ENCODE measurements at regions not wholly inside any gene's neighbourhood (a gene's known extent, or its start where the extent isn't known, plus 50 kb on each side); places are given as distances from the start of the nearest gene placed in this dataset.

DNA sequence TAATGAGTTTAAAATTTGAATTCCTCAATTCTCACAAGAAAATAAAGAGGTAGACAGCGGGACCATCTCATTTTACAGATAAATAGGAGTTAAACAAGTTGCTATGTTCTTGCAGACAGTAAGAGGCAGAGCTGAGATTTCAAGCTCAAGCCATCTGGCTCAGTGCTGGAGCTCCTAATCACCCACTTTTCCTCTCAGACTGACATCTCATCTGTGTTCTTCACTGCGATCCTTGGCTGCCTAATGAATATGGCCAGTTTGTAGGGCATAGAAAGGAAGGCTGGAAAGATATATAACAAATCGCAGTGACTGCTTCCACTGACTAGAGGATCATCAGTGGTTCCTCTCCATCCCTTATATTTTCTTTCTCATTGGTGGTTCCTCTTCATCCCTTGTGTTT lies 151.2 kb downstream of the MPP7 start (continued):
- TF ChIP-seq, protein P1, sequence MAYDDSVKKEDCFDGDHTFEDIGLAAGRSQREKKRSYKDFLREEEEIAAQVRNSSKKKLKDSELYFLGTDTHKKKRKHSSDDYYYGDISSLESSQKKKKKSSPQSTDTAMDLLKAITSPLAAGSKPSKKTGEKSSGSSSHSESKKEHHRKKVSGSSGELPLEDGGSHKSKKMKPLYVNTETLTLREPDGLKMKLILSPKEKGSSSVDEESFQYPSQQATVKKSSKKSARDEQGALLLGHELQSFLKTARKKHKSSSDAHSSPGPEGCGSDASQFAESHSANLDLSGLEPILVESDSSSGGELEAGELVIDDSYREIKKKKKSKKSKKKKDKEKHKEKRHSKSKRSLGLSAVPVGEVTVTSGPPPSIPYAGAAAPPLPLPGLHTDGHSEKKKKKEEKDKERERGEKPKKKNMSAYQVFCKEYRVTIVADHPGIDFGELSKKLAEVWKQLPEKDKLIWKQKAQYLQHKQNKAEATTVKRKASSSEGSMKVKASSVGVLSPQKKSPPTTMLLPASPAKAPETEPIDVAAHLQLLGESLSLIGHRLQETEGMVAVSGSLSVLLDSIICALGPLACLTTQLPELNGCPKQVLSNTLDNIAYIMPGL (CRISPR knock-in tag; IDR thresholded peaks at IDR 0.05; ENCODE audit: borderline replicate concordance), result no peak
- TF ChIP-seq ZNF302 (CRISPR knock-in tag; IDR thresholded peaks at IDR 0.05) (no peak), CHD4 (IDR thresholded peaks at IDR 0.05; ENCODE audit: borderline replicate concordance) (no peak), RAD21 (conservative IDR thresholded peaks at IDR 0.05 in 1 of 2, IDR thresholded peaks at IDR 0.05 in 1 of 2) (no peak), POLR2A (IDR thresholded peaks at IDR 0.05; ENCODE audit: low read length) (no peak), HOXB5 (CRISPR knock-in tag; IDR thresholded peaks at IDR 0.05) (no peak)
- TF ChIP-seq, protein P2, sequence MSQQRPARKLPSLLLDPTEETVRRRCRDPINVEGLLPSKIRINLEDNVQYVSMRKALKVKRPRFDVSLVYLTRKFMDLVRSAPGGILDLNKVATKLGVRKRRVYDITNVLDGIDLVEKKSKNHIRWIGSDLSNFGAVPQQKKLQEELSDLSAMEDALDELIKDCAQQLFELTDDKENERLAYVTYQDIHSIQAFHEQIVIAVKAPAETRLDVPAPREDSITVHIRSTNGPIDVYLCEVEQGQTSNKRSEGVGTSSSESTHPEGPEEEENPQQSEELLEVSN (IDR thresholded peaks at IDR 0.05; ENCODE audit: borderline replicate concordance, low read depth), result no peak
- TF ChIP-seq, protein P3, sequence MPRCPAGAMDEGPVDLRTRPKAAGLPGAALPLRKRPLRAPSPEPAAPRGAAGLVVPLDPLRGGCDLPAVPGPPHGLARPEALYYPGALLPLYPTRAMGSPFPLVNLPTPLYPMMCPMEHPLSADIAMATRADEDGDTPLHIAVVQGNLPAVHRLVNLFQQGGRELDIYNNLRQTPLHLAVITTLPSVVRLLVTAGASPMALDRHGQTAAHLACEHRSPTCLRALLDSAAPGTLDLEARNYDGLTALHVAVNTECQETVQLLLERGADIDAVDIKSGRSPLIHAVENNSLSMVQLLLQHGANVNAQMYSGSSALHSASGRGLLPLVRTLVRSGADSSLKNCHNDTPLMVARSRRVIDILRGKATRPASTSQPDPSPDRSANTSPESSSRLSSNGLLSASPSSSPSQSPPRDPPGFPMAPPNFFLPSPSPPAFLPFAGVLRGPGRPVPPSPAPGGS (IDR thresholded peaks at IDR 0.05), result no peak

DNA sequence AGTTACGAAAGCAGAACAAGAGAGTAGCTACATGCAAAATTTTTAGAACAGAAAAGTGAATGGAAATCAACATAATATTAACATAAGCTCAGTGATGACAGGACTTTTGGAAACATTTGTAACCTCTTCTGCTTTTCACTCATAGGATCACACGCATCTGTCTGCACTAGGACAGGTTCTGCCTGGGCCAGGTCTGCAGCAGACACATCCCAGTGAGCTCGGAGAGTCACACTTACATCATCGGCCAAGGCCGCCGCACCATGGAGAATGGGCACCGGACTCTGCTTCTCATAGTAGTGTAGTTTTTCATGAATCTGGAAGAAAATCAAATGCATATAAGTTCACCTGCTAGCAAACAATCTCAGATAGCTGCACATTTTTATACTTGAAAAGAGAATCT lies 150.9 kb upstream of the ODAD2 start:
- no peak for ATAC-seq
- Histone ChIP-seq H3K9me3 (no peaks in the 10 kb centered on the region), H3K4me2 (no peak overlapping the region), H3K27ac (no peak overlapping the region), H3K4me3 (no peak overlapping the region), H3K4me1 (no peaks in the 10 kb centered on the region)
- 60% methylated on average over 7 of the region's 7 CpGs for WGBS (ENCODE audit: missing lambda C conversion rate)
- no peak for TF ChIP-seq HOXB5 (CRISPR knock-in tag; IDR thresholded peaks at IDR 0.05)
- no peak for TF ChIP-seq RCOR1 (IDR thresholded peaks at IDR 0.05; ENCODE audit: low read depth, low read length)
- no peak for TF ChIP-seq MYC (IDR thresholded peaks at IDR 0.05; ENCODE audit: borderline replicate concordance, low read length)
- TF ChIP-seq, protein P4, sequence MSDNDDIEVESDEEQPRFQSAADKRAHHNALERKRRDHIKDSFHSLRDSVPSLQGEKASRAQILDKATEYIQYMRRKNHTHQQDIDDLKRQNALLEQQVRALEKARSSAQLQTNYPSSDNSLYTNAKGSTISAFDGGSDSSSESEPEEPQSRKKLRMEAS (IDR thresholded peaks at IDR 0.05), result no peak
- TF ChIP-seq ZSCAN20 (CRISPR knock-in tag; IDR thresholded peaks at IDR 0.05), result no peak
- TF ChIP-seq ZNF302 (CRISPR knock-in tag; IDR thresholded peaks at IDR 0.05), result no peak
- TF ChIP-seq CBX2 (IDR thresholded peaks at IDR 0.05; ENCODE audit: borderline replicate concordance, low read depth), result no peak
- no peak for TF ChIP-seq KDM1A (IDR thresholded peaks at IDR 0.05; ENCODE audit: low read depth)
- TF ChIP-seq ZFP36 (IDR thresholded peaks at IDR 0.05; ENCODE audit: borderline replicate concordance, partially characterized antibody), result no peak
- no peak for TF ChIP-seq NR3C1 (IDR thresholded peaks at IDR 0.05)
- TF ChIP-seq ZC3H11A (IDR thresholded peaks at IDR 0.05), result no peak
- TF ChIP-seq, protein P5, sequence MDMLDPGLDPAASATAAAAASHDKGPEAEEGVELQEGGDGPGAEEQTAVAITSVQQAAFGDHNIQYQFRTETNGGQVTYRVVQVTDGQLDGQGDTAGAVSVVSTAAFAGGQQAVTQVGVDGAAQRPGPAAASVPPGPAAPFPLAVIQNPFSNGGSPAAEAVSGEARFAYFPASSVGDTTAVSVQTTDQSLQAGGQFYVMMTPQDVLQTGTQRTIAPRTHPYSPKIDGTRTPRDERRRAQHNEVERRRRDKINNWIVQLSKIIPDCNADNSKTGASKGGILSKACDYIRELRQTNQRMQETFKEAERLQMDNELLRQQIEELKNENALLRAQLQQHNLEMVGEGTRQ (IDR thresholded peaks at IDR 0.05), result no peak
- TF ChIP-seq, protein P2 (IDR thresholded peaks at IDR 0.05; ENCODE audit: borderline replicate concordance, low read depth), result no peak
- POLR2A ChIA-PET, result no interaction called here
- no peak for FAIRE-seq
- no peak for DNase-seq (ENCODE audit: low read depth in 1 of 2, low spot score in 1 of 2)
- CTCF ChIA-PET, result interaction anchor here (1.5 kb wide), 1 partner anchor 10 kb away, joined by 6 read pairs; no protein-coding TSS in a partner anchor

DNA sequence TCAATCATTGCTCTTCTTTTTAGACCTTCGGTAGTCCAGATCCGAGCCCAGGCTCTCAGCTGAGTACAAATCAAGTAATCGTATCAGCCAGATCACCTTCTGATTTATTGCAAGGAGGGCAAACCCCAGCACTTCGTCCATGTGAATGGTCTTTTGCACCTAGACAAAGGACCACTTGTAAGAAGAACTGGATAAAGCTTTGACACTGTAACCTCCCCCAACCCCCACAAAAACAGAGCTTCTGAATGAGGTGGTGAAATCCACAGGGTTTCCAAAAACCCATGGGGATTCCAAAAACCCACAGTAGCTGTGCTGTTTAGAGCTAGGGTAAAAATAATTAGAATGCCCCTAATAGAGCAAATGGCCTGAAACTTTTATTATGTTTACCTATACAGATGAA lies 148.8 kb upstream of the ODAD2 start:
- H3K4me2 ChIP-seq, result no peak overlapping the region
- no peak overlapping the region for H3K4me3 ChIP-seq
- FAIRE-seq, result no peak
- no peak for TF ChIP-seq FOXS1 (CRISPR knock-in tag; IDR thresholded peaks at IDR 0.05)
- no peak for TF ChIP-seq RNF2 (IDR thresholded peaks at IDR 0.05; ENCODE audit: borderline replicate concordance, low read depth)
- TF ChIP-seq TFCP2L1 (CRISPR knock-in tag; IDR thresholded peaks at IDR 0.05), result no peak
- TF ChIP-seq, protein P6, sequence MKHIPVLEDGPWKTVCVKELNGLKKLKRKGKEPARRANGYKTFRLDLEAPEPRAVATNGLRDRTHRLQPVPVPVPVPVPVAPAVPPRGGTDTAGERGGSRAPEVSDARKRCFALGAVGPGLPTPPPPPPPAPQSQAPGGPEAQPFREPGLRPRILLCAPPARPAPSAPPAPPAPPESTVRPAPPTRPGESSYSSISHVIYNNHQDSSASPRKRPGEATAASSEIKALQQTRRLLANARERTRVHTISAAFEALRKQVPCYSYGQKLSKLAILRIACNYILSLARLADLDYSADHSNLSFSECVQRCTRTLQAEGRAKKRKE (CRISPR knock-in tag; IDR thresholded peaks at IDR 0.05; ENCODE audit: low read depth), result no peak
- TF ChIP-seq, protein P5 (IDR thresholded peaks at IDR 0.05), result no peak
- TF ChIP-seq GATA3 (IDR thresholded peaks at IDR 0.05; ENCODE audit: borderline replicate concordance), result no peak
- TF ChIP-seq EHF (CRISPR knock-in tag; IDR thresholded peaks at IDR 0.05), result no peak
- TF ChIP-seq JUNB (IDR thresholded peaks at IDR 0.05), result no peak
- TF ChIP-seq CBX2 (IDR thresholded peaks at IDR 0.05; ENCODE audit: borderline replicate concordance, low read depth), result no peak
- TF ChIP-seq HDAC2 (IDR thresholded peaks at IDR 0.05), result no peak
- TF ChIP-seq EHMT2 (IDR thresholded peaks at IDR 0.05; ENCODE audit: low read depth), result no peak
- DNase-seq (ENCODE audit: low read depth in 1 of 2, low spot score in 1 of 2), result no peak
- ChIA-PET CTCF (interaction anchor here (0.5 to 0.9 kb wide), 3 partner anchors 8 to 493 kb away, joined by 3 read pairs; no protein-coding TSS in a partner anchor), POLR2A (no interaction called here)
- no peaks in the 10 kb centered on the region for H3K9me3 ChIP-seq
- H3K4me1 ChIP-seq, result no peaks in the 10 kb centered on the region
- ATAC-seq, result no peak
- H3K27ac ChIP-seq, result no peak overlapping the region
- whole genome bisulfite sequencing (ENCODE audit: missing lambda C conversion rate), result 18% methylated on average over 4 of the region's 4 CpGs
